ENCODE measurements at regions not wholly inside any gene's neighbourhood (a gene's known extent, or its start where the extent isn't known, plus 50 kb on each side); places are given as distances from the start of the nearest gene placed in this dataset.

DNA sequence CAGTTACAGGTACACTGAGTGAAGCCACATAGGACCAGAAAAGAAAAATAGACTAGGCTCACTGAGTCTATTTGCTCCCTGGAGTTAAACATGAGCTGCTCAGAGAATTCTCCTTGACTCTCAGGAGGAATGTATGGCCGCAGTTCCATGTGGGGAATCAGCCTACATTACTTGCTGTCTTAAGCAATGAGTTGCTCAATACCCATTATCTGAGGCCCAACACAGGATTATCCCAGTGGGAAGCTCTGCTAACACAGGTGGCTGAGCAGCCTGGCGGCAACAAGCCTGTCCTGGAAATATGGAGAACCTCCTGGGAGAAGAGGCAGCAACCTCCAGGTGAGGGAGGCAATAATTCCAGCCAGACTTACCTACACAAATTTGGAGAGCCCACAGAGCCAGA, 177.5 kb upstream of the NREP start:
- CTCF ChIA-PET, result interaction anchor here (0.6 kb wide), 1 partner anchor 11 kb away, joined by 3 read pairs; no protein-coding TSS in a partner anchor
- peaks cover 0 to 3% of the 10 kb centered on the region in 2 experiments for H3K27me3 ChIP-seq (ENCODE audit: control insufficient read depth in 2 of 2, insufficient read depth in 2 of 2, low read length in 2 of 2)
- dilution Hi-C loops (cut with MboI; ENCODE audit: extremely low pct_ligation_motif_present, low sequenced_read_pairs), result no loop called here

More for the DNA sequence above, 177.5 kb upstream of the NREP start:
- H4K20me1 ChIP-seq (replicated peaks; ENCODE audit: control insufficient read depth, extremely low read depth, insufficient read depth, low read length), result no peaks in the 10 kb centered on the region
- H3K4me2 ChIP-seq (ENCODE audit: insufficient read depth, low read length), result no peak overlapping the region
- POLR2A ChIA-PET, result no interaction called here
- no peaks in the 10 kb centered on the region for H3K9me3 ChIP-seq (replicated peaks; ENCODE audit: control insufficient read depth, insufficient read depth, low read length)
- DNase-seq (ENCODE audit: low read depth, low spot score) (no peak), FAIRE-seq (no peak)
- no peak for TF ChIP-seq POLR2A (IDR thresholded peaks at IDR 0.05; ENCODE audit: low read depth, low read length)
- no peak for TF ChIP-seq POLR2AphosphoS5 (IDR thresholded peaks at IDR 0.05; ENCODE audit: insufficient read depth, low read depth, low read length)
- TF ChIP-seq, protein P1, sequence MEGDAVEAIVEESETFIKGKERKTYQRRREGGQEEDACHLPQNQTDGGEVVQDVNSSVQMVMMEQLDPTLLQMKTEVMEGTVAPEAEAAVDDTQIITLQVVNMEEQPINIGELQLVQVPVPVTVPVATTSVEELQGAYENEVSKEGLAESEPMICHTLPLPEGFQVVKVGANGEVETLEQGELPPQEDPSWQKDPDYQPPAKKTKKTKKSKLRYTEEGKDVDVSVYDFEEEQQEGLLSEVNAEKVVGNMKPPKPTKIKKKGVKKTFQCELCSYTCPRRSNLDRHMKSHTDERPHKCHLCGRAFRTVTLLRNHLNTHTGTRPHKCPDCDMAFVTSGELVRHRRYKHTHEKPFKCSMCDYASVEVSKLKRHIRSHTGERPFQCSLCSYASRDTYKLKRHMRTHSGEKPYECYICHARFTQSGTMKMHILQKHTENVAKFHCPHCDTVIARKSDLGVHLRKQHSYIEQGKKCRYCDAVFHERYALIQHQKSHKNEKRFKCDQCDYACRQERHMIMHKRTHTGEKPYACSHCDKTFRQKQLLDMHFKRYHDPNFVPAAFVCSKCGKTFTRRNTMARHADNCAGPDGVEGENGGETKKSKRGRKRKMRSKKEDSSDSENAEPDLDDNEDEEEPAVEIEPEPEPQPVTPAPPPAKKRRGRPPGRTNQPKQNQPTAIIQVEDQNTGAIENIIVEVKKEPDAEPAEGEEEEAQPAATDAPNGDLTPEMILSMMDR (IDR thresholded peaks at IDR 0.05; ENCODE audit: extremely low read depth in 1 of 2, insufficient read depth in 1 of 2, low read depth in 1 of 2, low read length in 2 of 2), result no peak
- no peak for TF ChIP-seq FOS (IDR thresholded peaks at IDR 0.05; ENCODE audit: borderline replicate concordance, insufficient read depth, low read length)
- TF ChIP-seq JUN (IDR thresholded peaks at IDR 0.05; ENCODE audit: borderline replicate concordance, insufficient read depth, insufficient read length, low read depth), result no peak
- TF ChIP-seq, protein P2, sequence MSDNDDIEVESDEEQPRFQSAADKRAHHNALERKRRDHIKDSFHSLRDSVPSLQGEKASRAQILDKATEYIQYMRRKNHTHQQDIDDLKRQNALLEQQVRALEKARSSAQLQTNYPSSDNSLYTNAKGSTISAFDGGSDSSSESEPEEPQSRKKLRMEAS (IDR thresholded peaks at IDR 0.05; ENCODE audit: insufficient read depth, insufficient read length), result no peak
- TF ChIP-seq EZH2 (IDR thresholded peaks at IDR 0.05; ENCODE audit: borderline replicate concordance, low read depth, low read length, severe bottlenecking), result no peak
- TF ChIP-seq GATA2 (IDR thresholded peaks at IDR 0.05; ENCODE audit: insufficient read depth, insufficient read length, low read depth, low read length), result no peak
- TF ChIP-seq MYC (IDR thresholded peaks at IDR 0.05; ENCODE audit: low read depth, low read length), result no peak
- intact Hi-C loops (cut with micrococcal nuclease), result no loop called here
- no TSS peak for BruUV-seq (replicated peaks)
- no peak overlapping the region for H3K9ac ChIP-seq (replicated peaks; ENCODE audit: extremely low read depth, insufficient read depth, low read length)
- no peaks in the 10 kb centered on the region for H3K79me2 ChIP-seq (ENCODE audit: control insufficient read depth, insufficient read depth, low read length)
- no peaks in the 10 kb centered on the region for H3K4me1 ChIP-seq (ENCODE audit: control insufficient read depth, extremely low read depth, insufficient read depth, low read length)
- H2AFZ ChIP-seq (ENCODE audit: low read depth, low read length), result no peak overlapping the region
- H3K4me3 ChIP-seq (replicated peaks in 1 of 3; ENCODE audit: insufficient read depth in 1 of 3, low read depth in 1 of 3, low read length in 3 of 3), result no peak overlapping the region
- H3K9me1 ChIP-seq (replicated peaks; ENCODE audit: control insufficient read depth, extremely low read depth, insufficient read depth, low read length), result no peaks in the 10 kb centered on the region
- no peak overlapping the region for H3K27ac ChIP-seq (ENCODE audit: insufficient read depth, low read depth, low read length)
- H3K36me3 ChIP-seq (ENCODE audit: control insufficient read depth in 2 of 2, extremely low read depth in 1 of 2, insufficient read depth in 2 of 2, low read length in 2 of 2), result no peaks in the 10 kb centered on the region
